ENCODE measurements at regions not wholly inside any gene's neighbourhood (a gene's known extent, or its start where the extent isn't known, plus 50 kb on each side); places are given as distances from the start of the nearest gene placed in this dataset.

DNA sequence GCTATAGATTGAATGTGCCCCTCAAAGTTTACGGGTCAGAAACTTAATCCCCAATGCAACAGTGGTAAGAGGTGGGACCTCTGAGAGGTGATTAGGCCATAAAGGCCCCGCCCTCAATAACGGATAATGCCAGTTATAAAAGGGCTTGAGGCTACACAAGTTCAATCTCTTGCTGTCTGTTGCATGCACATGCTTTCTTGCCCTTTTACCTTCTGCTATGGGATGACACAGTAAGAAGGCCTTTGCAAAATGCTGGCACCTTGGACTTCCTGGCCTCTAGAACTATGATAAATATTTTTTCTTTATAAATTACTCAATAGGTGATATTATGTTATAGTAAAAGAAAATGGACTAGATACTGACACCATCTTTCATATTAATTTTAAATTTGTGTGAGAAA, 806.1 kb downstream of the TENT5A start:
- Mint-ChIP-seq H3K27ac (no peak overlapping the region), H3K4me1 (no peaks in the 10 kb centered on the region), H3K4me3 (no peak overlapping the region), H3K9me3 (peaks cover 0 to 2% (median 0%) of the 10 kb centered on the region in 7 donors), H3K27me3 (ENCODE audit: low read depth in 3 of 3) (no peaks in the 10 kb centered on the region), H3K36me3 (no peaks in the 10 kb centered on the region)
- Histone ChIP-seq H3K4me1 (ENCODE audit: control insufficient read depth in 1 of 2, insufficient read depth in 2 of 2, low read length in 2 of 2) (no peaks in the 10 kb centered on the region), H3K9me3 (replicated peaks in 1 of 2; ENCODE audit: control insufficient read depth in 1 of 2, insufficient read depth in 1 of 2, low read length in 2 of 2) (no peaks in the 10 kb centered on the region), H4K20me1 (ENCODE audit: insufficient read depth, low read length) (no peaks in the 10 kb centered on the region), H3K9ac (ENCODE audit: insufficient read depth, low read length, poor library complexity, severe bottlenecking) (no peak overlapping the region), H3K27me3 (ENCODE audit: control insufficient read depth in 2 of 2, insufficient read depth in 2 of 2, low read length in 2 of 2) (no peaks in the 10 kb centered on the region), H3K27ac (ENCODE audit: low read depth in 1 of 2, low read length in 2 of 2) (no peak overlapping the region), H3K79me2 (ENCODE audit: insufficient read depth, low read length) (no peaks in the 10 kb centered on the region), H3K36me3 (replicated peaks in 1 of 2; ENCODE audit: control insufficient read depth in 1 of 2, insufficient read depth in 2 of 2, low read length in 2 of 2) (no peaks in the 10 kb centered on the region), H2AFZ (ENCODE audit: insufficient read depth, low read depth, low read length, poor library complexity, severe bottlenecking) (no peak overlapping the region), H3K4me2 (replicated peaks; ENCODE audit: extremely low read depth, low read length, poor library complexity, severe bottlenecking) (no peak overlapping the region), H3K4me3 (replicated peaks in 1 of 3; ENCODE audit: low read depth in 2 of 3, low read length in 3 of 3) (no peak overlapping the region)
- TF ChIP-seq, protein P1, sequence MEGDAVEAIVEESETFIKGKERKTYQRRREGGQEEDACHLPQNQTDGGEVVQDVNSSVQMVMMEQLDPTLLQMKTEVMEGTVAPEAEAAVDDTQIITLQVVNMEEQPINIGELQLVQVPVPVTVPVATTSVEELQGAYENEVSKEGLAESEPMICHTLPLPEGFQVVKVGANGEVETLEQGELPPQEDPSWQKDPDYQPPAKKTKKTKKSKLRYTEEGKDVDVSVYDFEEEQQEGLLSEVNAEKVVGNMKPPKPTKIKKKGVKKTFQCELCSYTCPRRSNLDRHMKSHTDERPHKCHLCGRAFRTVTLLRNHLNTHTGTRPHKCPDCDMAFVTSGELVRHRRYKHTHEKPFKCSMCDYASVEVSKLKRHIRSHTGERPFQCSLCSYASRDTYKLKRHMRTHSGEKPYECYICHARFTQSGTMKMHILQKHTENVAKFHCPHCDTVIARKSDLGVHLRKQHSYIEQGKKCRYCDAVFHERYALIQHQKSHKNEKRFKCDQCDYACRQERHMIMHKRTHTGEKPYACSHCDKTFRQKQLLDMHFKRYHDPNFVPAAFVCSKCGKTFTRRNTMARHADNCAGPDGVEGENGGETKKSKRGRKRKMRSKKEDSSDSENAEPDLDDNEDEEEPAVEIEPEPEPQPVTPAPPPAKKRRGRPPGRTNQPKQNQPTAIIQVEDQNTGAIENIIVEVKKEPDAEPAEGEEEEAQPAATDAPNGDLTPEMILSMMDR (IDR thresholded peaks at IDR 0.05): no peak
- intact Hi-C loops (cut with micrococcal nuclease): no loop called here
- 100% methylated on average over 2 of the region's 3 CpGs for WGBS (ENCODE audit: insufficient coverage)
- no peak for DNase-seq

DNA sequence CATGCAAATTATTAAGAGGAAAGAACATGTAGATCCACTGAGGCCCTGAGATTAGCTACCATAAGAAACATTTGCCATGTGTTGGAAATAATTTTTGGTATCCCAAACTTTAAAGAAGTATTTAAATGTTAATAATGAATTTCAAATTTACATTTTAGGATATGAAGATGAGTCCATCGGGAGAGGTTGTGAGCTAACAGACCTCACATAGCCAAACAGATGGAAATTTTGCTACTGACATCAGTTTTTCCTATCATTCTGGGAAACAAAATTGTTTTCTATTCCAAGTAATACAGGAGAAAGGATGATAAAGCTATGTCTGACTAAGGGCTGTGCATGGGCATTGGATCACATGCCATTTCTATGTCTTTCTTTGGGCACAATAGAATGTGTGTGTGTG, 809.6 kb downstream of the TENT5A start:
- Mint-ChIP-seq H3K27ac (no peak overlapping the region), H3K27me3 (ENCODE audit: low read depth in 3 of 3) (no peaks in the 10 kb centered on the region), H3K4me1 (no peaks in the 10 kb centered on the region), H3K36me3 (no peaks in the 10 kb centered on the region), H3K4me3 (no peak overlapping the region), H3K9me3 (peaks cover 0 to 5% (median 3%) of the 10 kb centered on the region in 7 donors)
- H3K4me1 ChIP-seq (ENCODE audit: control insufficient read depth in 1 of 2, insufficient read depth in 2 of 2, low read length in 2 of 2): no peaks in the 10 kb centered on the region
- no peak overlapping the region for H3K27ac ChIP-seq (ENCODE audit: low read depth in 1 of 2, low read length in 2 of 2)
- no peaks in the 10 kb centered on the region for H3K27me3 ChIP-seq (ENCODE audit: control insufficient read depth in 2 of 2, insufficient read depth in 2 of 2, low read length in 2 of 2)
- H2AFZ ChIP-seq (ENCODE audit: insufficient read depth, low read depth, low read length, poor library complexity, severe bottlenecking): no peak overlapping the region
- peaks cover 0 to 6% of the 10 kb centered on the region in 2 donors for H3K9me3 ChIP-seq (replicated peaks in 1 of 2; ENCODE audit: control insufficient read depth in 1 of 2, insufficient read depth in 1 of 2, low read length in 2 of 2)
- H3K79me2 ChIP-seq (ENCODE audit: insufficient read depth, low read length): no peaks in the 10 kb centered on the region
- no peak overlapping the region for H3K4me3 ChIP-seq (replicated peaks in 1 of 3; ENCODE audit: low read depth in 2 of 3, low read length in 3 of 3)
- WGBS (ENCODE audit: insufficient coverage): no CpG with 5 or more reads among the region's 1 CpG
- H3K36me3 ChIP-seq (replicated peaks in 1 of 2; ENCODE audit: control insufficient read depth in 1 of 2, insufficient read depth in 2 of 2, low read length in 2 of 2): no peaks in the 10 kb centered on the region
- DNase-seq: no peak
- intact Hi-C loops (cut with micrococcal nuclease): no loop called here
- TF ChIP-seq, protein P1 (IDR thresholded peaks at IDR 0.05): no peak
- no peaks in the 10 kb centered on the region for H4K20me1 ChIP-seq (ENCODE audit: insufficient read depth, low read length)
- no peak overlapping the region for H3K9ac ChIP-seq (ENCODE audit: insufficient read depth, low read length, poor library complexity, severe bottlenecking)
- no peak overlapping the region for H3K4me2 ChIP-seq (replicated peaks; ENCODE audit: extremely low read depth, low read length, poor library complexity, severe bottlenecking)

Measured in CD14-positive monocyte (primary cell).